T-helper 2 cell treated with Interferon-gamma antibody and Interleukin-4, amounts not matched to agents 5 μg/mL and 100 μg/mL, for 36 hours (primary cell): ENCODE measurements at regions not wholly inside any gene's neighbourhood (a gene's known extent, or its start where the extent isn't known, plus 50 kb on each side); places are given as distances from the start of the nearest gene placed in this dataset.

ENCODE experiments used
- DNase-seq: peaks from one replicate; pipeline ENCODE4 v3.0.0; 2021; ENCODE audit warnings: low spot score
- H3K27ac Mint-ChIP-seq: one replicate; pipeline ENCODE4 v1.8.0; 2021; ENCODE audit warnings: mild to moderate bottlenecking, mixed read lengths
- H3K27me3 Mint-ChIP-seq: one replicate; pipeline ENCODE4 v1.8.0; 2021; ENCODE audit warnings: low read depth, mixed read lengths
- H3K36me3 Mint-ChIP-seq: one replicate; pipeline ENCODE4 v1.8.0; 2021; ENCODE audit warnings: low read depth, mixed read lengths
- H3K4me1 Mint-ChIP-seq: one replicate; pipeline ENCODE4 v1.8.0; 2021; ENCODE audit warnings: low read depth, mixed read lengths
- H3K4me3 Mint-ChIP-seq: one replicate; pipeline ENCODE4 v1.8.0; 2022; ENCODE audit warnings: mild to moderate bottlenecking, moderate library complexity, mixed read lengths
- H3K9me3 Mint-ChIP-seq: one replicate; pipeline ENCODE4 v1.8.0; 2021; ENCODE audit warnings: mixed read lengths

DNA sequence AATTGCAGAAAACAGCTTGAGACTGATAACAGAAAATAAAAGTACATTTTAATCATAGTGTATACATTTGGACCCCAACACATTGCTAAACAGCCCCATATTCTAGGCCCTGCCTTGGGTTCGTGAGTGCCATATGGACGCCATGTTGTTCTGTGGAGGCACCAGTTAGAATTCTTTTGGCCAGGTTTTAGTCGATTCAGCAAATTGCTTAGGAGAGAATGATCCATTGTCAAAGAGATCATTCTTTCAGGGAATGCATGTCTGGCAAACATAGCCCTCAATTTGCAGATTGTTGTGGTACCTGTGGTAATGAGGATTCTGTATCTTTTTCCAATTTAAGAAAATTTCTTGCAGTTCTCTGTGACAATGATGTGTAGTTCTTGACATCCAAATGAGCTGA is 183.6 kb upstream of the DDHD1 start:
- Mint-ChIP-seq H3K4me1 (no peaks in the 10 kb centered on the region), H3K27me3 (no peaks in the 10 kb centered on the region), H3K36me3 (no peaks in the 10 kb centered on the region), H3K9me3 (no peaks in the 10 kb centered on the region), H3K27ac (no peak overlapping the region), H3K4me3 (no peak overlapping the region)
- DNase-seq = no peak

DNA sequence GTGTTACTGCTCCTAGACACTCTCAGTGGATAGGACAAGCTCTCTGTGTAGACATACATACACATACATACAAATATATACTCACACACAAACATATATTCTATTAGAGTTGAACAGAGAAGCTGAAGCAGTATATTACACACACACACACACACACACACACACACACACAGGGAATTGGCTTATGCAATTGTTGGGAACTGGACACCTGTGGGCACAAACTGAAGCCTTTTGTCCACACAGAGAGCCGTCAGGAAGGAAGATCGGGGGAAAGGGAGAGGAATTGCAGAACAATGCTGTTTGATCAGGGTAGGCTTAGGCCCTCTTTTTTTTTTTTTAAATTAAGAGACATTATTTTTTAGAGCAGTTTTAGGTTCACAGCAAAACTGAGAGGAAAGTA is 180.7 kb upstream of the DDHD1 start:
- no peaks in the 10 kb centered on the region for H3K9me3 Mint-ChIP-seq
- H3K27me3 Mint-ChIP-seq = no peaks in the 10 kb centered on the region
- H3K4me3 Mint-ChIP-seq = no peak overlapping the region
- no peaks in the 10 kb centered on the region for H3K36me3 Mint-ChIP-seq
- no peak for DNase-seq
- H3K27ac Mint-ChIP-seq = no peak overlapping the region
- H3K4me1 Mint-ChIP-seq = no peaks in the 10 kb centered on the region

DNA sequence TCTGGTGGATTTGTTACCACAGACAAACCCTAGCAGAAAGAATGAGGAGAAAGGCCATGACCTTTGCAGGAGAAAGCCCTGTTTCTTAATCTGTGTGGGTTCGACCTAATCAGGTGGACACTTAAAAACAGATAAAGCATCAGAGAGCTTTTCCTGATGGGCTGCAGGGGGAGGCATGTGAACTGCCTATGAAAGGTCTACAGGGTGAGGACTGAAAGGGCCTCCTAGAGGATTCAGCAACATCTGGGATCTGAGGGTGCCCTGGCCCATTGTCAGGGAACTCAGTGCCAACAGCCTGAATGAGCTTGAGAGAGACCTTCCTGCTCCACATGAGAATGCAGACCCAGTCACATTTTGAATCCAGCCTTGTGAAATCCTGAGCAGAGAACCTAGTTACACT is 178.8 kb upstream of the DDHD1 start:
- Mint-ChIP-seq H3K27me3 (no peaks in the 10 kb centered on the region), H3K4me3 (no peak overlapping the region), H3K36me3 (no peaks in the 10 kb centered on the region), H3K4me1 (no peaks in the 10 kb centered on the region), H3K27ac (no peak overlapping the region), H3K9me3 (no peaks in the 10 kb centered on the region)
- no peak for DNase-seq

DNA sequence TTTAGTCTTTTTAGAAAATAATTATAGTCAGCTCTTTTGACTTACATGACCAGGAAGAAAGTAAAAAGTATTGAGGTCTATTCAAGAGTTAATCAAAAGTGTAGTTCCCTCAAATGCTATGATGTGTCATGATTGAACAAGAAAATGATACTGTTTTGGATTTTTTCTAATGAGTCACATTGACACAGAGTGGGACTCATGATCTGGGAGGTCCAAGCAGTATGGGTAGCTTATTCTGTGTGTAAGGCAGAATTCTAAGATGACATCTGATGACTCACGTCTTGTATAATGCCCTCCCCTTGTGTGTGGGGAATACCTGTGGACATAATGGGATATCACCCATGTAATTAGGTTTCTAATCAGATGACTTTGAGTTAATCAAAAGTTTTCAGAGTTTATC is 178.1 kb upstream of the DDHD1 start:
- Mint-ChIP-seq H3K4me3 (no peak overlapping the region), H3K9me3 (no peaks in the 10 kb centered on the region), H3K4me1 (no peaks in the 10 kb centered on the region), H3K27me3 (no peaks in the 10 kb centered on the region), H3K36me3 (no peaks in the 10 kb centered on the region), H3K27ac (no peak overlapping the region)
- no peak for DNase-seq

DNA sequence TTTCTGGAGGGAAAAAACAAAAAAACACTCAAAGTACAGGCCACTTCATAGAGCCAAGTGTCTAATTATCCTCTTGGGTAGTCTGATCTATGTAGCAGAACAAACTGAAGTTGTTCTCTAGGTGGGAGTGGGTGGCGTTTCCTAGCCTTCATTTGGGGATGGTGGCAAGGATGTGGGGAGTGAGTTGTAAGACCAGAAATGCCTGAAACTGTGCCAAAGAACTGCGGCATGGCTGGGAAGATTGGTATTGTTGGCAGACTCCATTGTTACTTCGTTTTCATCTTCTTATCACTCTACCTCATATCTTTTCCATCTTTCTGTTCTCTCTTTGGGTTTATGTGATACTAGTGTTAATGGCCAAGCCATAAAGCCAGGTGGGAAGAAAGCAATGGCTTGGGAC is 177.3 kb upstream of the DDHD1 start:
- no peaks in the 10 kb centered on the region for H3K27me3 Mint-ChIP-seq
- H3K9me3 Mint-ChIP-seq = no peaks in the 10 kb centered on the region
- no peak for DNase-seq
- H3K4me1 Mint-ChIP-seq = no peaks in the 10 kb centered on the region
- H3K4me3 Mint-ChIP-seq = no peak overlapping the region
- H3K36me3 Mint-ChIP-seq = no peaks in the 10 kb centered on the region
- H3K27ac Mint-ChIP-seq = no peak overlapping the region

DNA sequence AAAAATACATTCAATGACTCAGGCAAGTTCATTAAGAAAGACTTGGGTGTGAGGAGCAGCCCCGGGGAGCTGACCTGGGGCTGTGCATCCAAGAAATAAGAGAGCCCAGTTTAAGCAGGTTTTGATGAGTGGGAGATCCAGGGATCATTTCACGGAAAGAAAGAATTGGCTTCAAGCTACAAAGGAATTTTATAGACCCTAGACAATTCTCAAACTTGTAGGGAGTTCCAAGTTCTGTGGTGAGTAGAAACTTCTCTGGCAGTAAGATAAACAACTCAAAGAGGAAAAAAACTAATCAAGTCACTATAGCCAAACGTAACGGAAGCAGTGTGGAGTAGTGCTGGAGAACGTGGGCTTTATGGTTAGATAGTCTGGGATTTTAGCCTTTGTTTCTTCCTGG is 175.7 kb upstream of the DDHD1 start:
- no peak for DNase-seq
- Mint-ChIP-seq H3K36me3 (no peaks in the 10 kb centered on the region), H3K4me3 (no peak overlapping the region), H3K4me1 (no peaks in the 10 kb centered on the region), H3K27ac (no peak overlapping the region), H3K27me3 (no peaks in the 10 kb centered on the region), H3K9me3 (peaks cover 3% of the 10 kb centered on the region)

DNA sequence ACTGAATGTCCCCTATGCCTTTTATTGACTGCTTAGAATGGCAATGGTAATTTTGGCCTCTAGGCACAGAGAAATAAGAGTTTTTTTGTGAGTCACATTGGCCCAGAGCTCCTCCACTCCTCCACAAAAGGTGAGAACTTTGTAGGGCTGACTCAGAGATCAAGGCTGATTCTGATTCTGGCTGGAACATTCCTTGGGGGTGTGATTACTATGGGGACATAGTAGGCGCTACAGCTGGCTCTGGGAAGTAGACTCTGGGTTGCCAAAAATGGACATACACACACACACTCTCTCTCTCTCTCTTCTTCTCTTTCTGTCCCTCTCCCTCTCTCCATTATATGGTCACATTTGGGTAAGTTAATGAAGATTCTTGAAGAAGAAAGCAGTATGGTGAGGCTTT is 174.6 kb upstream of the DDHD1 start:
- no peaks in the 10 kb centered on the region for H3K36me3 Mint-ChIP-seq
- H3K27me3 Mint-ChIP-seq = no peaks in the 10 kb centered on the region
- no peak overlapping the region for H3K4me3 Mint-ChIP-seq
- no peaks in the 10 kb centered on the region for H3K4me1 Mint-ChIP-seq
- no peak overlapping the region for H3K27ac Mint-ChIP-seq
- peaks cover 3% of the 10 kb centered on the region for H3K9me3 Mint-ChIP-seq
- no peak for DNase-seq

DNA sequence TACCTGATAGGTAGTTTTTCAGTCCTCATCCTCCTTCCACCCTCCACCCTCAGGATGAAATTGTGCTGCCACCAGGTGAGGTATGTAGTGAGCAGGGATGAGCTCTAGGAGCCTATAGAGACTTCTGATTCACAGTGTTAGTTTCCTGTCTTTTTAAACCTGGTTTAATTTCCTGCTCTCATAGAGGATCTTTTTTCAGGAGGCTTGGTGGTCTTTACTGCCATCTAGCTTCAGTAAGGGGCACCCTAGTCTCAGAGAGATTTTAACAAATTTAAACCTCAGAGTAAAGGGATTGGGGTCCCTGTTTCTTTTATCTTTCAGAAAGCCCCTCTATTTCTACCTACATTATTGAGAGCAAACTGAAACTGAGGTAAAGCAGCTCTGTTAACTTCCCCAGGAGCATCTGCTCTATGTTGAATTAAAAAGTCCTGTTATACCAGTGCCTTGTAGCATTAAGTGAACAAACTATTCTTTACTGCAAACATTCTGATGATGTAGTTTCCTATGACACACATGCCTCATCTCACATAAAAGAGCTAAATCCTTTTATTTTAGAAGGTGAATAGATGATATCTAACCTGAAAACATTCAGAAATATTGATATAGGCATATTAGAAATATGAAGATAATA is 172.2 kb upstream of the DDHD1 start:
- Mint-ChIP-seq H3K27me3 (no peaks in the 10 kb centered on the region), H3K4me3 (no peak overlapping the region), H3K4me1 (no peaks in the 10 kb centered on the region), H3K36me3 (no peaks in the 10 kb centered on the region), H3K9me3 (peaks cover 12% of the 10 kb centered on the region), H3K27ac (no peak overlapping the region)
- DNase-seq = no peak

DNA sequence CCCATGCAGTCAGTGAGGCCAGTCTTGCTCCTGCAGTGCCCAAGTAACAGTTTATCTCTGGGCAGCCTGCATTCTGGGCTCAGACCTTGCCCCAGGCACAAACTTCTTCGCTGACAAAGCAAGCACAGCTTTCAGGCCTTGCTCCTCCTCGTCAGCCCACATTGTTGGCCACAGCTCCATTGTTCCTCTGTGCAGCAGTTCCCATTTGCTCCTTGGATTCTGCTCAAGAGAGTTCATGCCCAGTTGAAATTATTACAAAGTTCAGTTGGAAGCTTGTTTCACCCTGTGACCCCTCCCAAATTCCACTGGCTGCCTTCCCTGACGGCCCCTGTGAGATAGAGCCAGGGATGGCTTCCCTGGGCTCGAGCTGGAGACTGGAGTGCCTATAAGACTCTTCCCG is 163.4 kb upstream of the DDHD1 start:
- peaks cover 20% of the 10 kb centered on the region for H3K9me3 Mint-ChIP-seq
- peaks cover 1% of the 10 kb centered on the region for H3K36me3 Mint-ChIP-seq
- H3K27ac Mint-ChIP-seq = no peak overlapping the region
- H3K4me3 Mint-ChIP-seq = no peak overlapping the region
- no peaks in the 10 kb centered on the region for H3K4me1 Mint-ChIP-seq
- H3K27me3 Mint-ChIP-seq = no peaks in the 10 kb centered on the region
- DNase-seq = no peak

DNA sequence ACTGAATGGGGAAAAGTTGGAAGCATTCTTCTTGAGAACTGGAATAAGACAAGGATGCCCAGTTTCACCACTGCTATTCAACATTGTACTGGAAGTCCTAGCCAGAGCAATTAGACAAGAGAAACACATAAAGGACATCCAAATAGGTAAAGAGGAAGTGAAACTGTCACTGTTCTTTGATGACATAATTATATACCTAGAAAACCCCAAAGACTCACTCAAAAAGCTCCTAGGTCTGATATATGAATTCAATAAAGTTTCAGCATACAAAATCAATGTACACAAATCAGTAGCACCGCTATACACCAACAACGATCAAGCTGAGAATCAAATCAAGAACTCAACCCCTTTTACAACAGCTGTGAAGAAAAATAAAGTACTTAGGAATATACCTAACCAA is 157.3 kb upstream of the DDHD1 start:
- Mint-ChIP-seq H3K27ac (no peak overlapping the region), H3K4me3 (no peak overlapping the region), H3K9me3 (peaks cover 13% of the 10 kb centered on the region), H3K4me1 (peaks cover 10% of the 10 kb centered on the region), H3K36me3 (no peaks in the 10 kb centered on the region), H3K27me3 (peaks cover 4% of the 10 kb centered on the region)
- no peak for DNase-seq

DNA sequence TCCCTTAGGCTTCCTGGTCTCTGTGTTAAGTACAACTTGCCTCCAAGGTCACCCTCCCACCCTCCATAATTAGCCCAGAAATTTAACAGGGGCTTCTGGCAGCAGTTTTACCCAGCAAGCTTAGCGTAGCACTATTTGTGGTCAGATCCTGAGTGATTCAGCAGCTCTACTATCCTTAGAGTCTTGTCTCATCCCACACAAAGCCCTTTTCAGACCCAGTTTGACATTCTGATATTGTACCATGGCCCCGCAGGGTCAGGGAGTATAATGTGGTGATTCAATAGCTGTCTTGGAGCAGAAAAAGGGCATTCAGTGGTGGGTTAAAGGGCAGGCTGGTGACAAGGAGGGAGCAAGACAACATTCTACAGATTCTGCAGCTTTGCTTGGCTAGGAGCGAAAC is 153.8 kb upstream of the DDHD1 start:
- Mint-ChIP-seq H3K36me3 (no peaks in the 10 kb centered on the region), H3K27ac (no peak overlapping the region), H3K27me3 (peaks cover 4% of the 10 kb centered on the region), H3K4me3 (no peak overlapping the region), H3K4me1 (peaks cover 10% of the 10 kb centered on the region), H3K9me3 (peaks cover 13% of the 10 kb centered on the region)
- no peak for DNase-seq

DNA sequence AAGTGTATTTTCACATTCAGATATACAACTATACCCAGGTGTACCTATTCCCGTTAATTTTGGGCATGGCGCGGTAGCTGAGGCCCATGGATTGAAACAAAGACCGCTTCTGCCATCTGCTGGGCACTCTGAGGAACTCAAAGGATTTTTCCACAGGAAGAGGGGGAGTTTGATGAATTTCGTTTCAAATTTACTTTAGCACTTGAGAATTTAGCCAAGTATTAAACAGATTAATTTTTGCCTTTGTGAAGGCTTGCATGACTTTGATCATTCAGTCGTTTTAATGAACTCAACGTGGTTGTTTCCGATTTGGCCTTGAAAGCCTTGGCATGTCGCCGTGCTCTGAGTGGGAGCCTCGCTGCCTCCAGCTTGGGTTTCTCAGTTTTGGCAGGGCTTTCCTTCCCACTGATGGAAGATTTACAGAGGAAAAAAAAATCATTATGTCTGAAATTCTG is 153.2 kb upstream of the DDHD1 start:
- H3K4me3 Mint-ChIP-seq = peak overlapping the region; percentile 73
- no peaks in the 10 kb centered on the region for H3K36me3 Mint-ChIP-seq
- H3K27ac Mint-ChIP-seq = no peak overlapping the region
- peak; percentile 21 for DNase-seq
- H3K27me3 Mint-ChIP-seq = peaks cover 4% of the 10 kb centered on the region
- H3K9me3 Mint-ChIP-seq = peaks cover 10% of the 10 kb centered on the region
- peaks cover 10% of the 10 kb centered on the region for H3K4me1 Mint-ChIP-seq

DNA sequence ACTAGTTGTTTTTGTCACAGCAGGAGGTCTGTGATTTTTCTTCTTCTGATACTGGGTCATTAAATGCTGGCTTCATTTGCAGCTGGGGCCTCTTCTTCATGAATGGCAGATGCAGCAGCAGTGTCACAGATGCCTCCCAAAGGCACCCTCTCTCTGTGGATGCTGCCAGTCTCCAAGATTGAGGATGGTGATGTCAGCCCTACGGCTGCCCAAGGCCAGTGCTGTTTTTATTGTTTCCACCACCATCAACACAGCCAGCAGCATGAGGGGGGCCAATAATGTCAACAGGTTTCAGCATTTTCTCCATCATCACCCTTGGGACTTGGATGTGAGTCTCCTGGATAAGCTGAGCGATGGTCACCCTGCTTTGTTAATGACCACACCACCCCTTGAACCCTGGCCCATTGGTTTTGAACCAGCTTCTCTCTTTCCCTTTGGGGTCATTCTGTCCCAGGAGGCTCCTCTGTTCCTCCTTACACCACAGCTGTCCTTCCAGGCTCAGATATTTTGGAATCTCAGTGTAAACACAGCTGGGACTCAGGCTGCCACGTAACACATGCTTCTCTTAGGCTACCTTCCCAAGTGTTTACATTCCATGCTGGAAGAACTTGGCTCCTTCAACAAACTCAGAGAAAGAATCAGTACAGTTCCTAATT is 151.7 kb upstream of the DDHD1 start:
- DNase-seq = no peak
- H3K36me3 Mint-ChIP-seq = no peaks in the 10 kb centered on the region
- H3K9me3 Mint-ChIP-seq = no peaks in the 10 kb centered on the region
- H3K4me3 Mint-ChIP-seq = no peak overlapping the region
- no peak overlapping the region for H3K27ac Mint-ChIP-seq
- H3K4me1 Mint-ChIP-seq = peaks cover 5% of the 10 kb centered on the region
- H3K27me3 Mint-ChIP-seq = peaks cover 4% of the 10 kb centered on the region

DNA sequence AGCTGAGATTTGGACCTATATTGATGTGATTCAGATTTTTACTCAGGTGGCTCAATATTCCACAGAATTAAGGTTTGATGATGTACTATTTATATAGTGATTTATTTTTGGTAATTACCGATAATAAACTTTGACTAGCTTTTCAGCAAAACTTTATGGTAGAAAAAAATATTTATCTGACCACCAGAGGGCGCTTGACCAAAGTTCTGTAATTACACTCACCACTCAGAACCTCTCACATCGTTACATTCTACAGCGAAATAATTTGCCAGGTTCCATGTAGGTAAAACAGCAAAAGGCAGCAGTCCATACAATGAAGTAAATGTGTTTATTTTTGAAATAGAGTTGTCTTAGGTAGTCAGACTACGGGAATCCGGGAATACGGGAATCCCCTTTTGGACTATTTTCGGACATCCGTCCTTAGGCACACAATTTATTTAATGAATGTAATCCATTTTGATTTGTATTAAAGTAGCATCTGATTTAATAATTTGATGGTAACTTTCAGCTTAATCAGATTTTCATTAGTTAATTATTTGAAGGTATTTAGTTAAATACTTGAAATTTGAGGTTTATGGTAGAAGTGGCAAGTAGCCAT is 143.0 kb upstream of the DDHD1 start:
- Mint-ChIP-seq H3K36me3 (no peaks in the 10 kb centered on the region), H3K4me3 (no peak overlapping the region), H3K9me3 (no peaks in the 10 kb centered on the region), H3K4me1 (no peaks in the 10 kb centered on the region), H3K27ac (no peak overlapping the region), H3K27me3 (no peaks in the 10 kb centered on the region)
- no peak for DNase-seq

DNA sequence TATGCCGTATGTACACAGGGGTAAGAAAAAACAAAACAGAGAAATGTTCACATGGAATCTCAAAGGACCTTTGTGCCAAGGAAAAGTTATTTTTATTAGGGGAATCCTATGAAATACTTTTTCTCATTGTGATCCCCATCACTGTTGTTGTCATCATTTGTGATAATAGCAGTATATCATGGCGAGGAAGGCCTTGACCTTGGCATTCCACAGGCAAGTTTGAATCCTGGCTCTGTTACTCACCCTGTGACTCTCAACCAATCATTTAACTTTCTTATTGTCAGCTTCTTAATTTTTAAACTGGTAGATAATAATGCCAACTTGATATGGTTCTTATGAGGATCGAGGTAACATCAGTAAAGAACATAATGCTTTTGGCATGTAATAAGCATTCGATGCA is 142.2 kb upstream of the DDHD1 start:
- Mint-ChIP-seq H3K9me3 (no peaks in the 10 kb centered on the region), H3K36me3 (no peaks in the 10 kb centered on the region)
- no peak for DNase-seq

More for the DNA sequence above, 142.2 kb upstream of the DDHD1 start:
- no peak overlapping the region for H3K27ac Mint-ChIP-seq
- H3K4me3 Mint-ChIP-seq = no peak overlapping the region
- no peaks in the 10 kb centered on the region for H3K27me3 Mint-ChIP-seq
- H3K4me1 Mint-ChIP-seq = no peaks in the 10 kb centered on the region
